ENCODE measurements at regions not wholly inside any gene's neighbourhood (a gene's known extent, or its start where the extent isn't known, plus 50 kb on each side); places are given as distances from the start of the nearest gene placed in this dataset.
"Not testable (repeated sequence)": the region's sequence is repeated elsewhere in the genome, so short reads cannot be mapped to it uniquely, and the experiment has no call there.

DNA sequence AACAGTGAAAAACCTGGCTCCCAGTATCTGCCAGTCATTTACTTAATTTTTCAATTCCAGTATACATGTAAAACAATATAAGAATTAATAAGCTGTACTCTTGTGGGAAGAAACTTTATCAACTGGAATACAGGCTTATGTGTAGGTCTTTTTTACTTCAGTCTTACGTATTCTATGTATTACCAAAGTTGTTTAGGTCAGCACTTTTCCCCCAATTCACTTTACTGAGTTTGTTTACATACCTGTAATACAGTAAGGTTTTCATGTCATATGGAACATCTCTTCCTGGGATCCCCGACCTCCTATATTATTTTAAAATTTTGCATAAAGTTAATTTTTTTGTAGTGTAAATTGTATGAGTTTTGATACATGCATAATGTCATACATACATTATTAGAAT, 181.8 kb upstream of the OLFM3 start:
- DNase-seq (ENCODE audit: low read depth in 4 of 4, low spot score in 2 of 4): no peak

DNA sequence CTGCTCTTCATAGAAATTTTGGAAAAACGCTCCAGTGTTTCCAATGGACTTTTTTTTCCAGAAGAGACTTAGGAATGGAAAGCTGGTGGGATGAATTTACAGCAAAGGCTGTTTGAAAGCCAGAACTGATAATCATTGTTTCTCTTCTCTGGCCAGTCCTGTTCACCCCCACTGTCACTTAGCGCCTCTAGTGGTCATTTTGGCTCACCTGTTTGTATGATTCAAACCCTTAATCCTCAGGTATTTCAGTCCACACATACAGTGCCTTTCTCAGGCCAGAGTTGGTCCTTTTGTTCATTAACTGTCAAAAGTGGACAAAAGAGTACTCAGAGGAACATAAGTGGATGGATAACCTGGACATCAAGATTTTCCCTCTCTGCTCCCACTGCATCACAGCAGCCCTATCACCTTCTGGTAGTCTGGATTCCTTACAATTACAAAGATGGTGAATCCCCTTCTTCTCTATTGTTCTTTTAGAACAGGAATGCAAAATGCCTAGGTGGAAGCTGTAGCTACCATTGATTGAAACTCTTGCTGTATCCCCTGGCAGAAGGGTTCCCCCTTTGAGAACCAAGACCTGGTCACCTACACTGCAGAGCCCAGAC, 177.6 kb upstream of the OLFM3 start:
- DNase-seq (ENCODE audit: low read depth in 4 of 4, low spot score in 2 of 4): no peak

DNA sequence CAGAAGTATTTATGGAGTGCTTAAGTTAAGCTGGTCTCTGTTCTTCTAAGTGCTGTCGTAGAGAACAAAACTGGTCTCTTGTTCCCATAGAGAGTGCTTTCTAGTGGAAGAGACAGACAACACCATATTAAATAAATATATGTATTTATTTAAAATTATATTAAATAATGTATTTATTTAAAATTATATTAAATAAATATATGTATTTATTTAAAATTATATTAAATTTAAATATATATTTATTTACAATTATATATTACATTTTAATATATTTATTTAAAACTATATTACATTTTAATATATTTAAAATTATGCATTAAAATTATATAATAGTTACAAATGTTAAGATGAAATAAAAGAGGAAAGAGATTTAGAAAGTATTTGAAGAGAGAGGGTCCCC, 175.5 kb upstream of the OLFM3 start:
- no peak for DNase-seq (ENCODE audit: low read depth in 4 of 4, low spot score in 2 of 4)

DNA sequence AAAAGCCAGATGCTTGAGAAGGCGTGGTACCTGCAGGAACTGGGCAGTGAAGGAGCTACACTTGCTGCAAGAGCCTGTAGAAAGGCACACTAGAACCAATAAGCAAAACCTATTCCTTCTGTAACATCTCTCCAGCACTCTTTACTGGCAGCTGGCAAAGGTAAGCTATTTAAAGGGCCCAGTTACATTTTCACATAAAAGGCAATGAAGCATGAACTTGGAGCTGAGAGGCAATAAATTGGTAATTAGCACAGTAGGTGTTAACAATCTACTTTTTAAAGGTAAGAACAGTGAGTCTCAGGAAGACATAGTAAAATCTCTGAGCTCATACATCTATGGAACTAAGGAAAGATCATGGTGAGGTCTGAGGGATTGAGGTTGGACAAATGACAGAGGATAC, 167.1 kb upstream of the OLFM3 start:
- DNase-seq (ENCODE audit: low read depth in 4 of 4, low spot score in 2 of 4): no peak

DNA sequence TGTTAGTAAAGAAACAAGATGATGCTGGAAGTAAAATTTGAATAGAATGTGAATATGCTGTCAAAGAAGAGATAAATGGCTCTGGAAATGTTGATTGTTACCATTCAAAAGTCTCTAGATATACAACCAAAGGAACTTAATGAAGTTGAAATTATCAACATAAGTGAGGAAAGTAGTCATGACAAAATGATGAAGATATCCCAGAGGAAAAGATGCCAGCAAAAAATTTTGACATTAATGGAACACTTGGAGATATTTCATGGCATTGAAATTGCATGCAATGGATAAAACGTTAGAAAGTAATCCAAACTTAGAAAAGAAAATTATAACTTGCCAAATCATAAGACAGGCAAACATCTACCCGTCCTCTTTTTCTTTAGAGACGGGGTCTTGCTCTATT, 154.5 kb upstream of the OLFM3 start:
- no peak for DNase-seq (ENCODE audit: low read depth in 4 of 4, low spot score in 2 of 4)

DNA sequence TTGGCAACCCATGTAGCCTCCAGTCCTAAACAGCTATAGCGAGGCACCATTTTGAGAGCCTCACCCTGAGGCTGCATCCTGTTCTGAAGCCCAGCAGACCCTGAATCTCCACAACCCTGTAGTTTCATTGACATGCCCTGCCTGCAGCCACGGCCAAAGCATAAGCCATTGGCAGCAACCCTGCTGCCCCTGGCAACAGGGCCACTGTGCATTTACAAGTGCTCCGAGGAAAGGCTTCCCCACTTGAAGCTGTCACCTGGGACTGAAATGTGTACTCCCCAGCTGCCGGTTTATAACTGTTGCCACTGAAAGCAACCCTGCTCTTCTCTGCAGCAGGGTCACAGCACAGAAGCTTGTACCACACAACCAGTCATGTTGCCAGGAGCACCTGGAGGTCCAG, 124.2 kb upstream of the OLFM3 start:
- DNase-seq (ENCODE audit: low read depth in 4 of 4, low spot score in 2 of 4): no peak

DNA sequence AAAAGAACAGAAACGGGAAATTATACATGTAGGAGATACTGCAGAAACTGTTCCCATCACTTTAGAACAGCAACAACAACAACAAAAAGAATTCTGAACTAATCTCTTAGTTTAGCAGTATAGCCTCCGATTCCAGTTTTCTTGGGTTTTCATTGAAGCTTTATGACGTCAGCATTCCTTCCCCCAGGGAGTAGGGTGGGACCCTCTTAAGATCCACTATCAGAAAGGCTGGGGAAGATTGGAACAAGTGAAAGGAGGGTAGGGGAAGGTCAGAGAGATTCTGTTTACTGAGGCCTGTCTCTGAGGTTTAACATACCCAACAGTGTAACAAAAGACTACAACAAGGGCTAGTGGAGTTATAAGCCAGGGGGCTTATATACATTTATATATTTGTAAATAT, 121.4 kb upstream of the OLFM3 start:
- DNase-seq (ENCODE audit: low read depth in 4 of 4, low spot score in 2 of 4): no peak

DNA sequence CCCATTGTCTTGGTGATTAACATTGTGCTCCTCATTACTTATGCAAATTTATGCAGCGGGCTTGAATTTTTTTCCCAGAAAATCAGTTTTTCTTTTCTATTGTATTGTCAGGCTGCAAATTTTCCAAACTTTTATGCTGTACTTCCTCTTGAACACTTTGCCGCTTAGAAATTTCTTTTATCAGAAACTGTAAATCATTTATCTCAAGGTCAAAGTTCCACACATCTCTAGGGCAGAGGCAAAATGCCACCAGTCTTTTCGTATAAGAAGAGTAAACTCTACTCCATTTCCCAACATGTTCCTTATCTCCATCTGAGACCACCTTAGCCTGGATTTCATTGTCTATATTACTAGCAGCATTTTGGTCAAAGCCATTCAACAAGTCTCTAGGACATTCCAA, 113.9 kb upstream of the OLFM3 start:
- no peak for DNase-seq (ENCODE audit: low read depth in 4 of 4, low spot score in 2 of 4)

DNA sequence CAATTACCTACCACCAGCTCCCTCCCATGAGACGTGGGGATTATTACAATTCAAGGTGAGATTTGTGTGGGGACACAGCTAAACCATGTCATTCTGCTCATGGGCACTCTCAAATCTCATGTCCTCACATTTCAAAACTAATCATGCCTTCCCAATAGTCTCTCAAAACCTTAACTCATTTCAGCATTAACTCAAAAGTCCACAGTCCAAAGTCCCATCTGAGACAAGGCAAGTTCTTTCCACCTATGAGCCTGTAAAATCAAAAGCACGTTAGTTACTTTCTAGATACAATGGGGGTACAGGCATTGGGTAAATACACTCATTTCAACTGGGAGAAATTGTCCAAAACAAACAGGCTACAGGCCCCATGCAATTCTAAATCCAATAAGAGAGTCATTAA, 112.8 kb upstream of the OLFM3 start:
- not testable (repeated sequence) for DNase-seq (ENCODE audit: low read depth in 4 of 4, low spot score in 2 of 4)

DNA sequence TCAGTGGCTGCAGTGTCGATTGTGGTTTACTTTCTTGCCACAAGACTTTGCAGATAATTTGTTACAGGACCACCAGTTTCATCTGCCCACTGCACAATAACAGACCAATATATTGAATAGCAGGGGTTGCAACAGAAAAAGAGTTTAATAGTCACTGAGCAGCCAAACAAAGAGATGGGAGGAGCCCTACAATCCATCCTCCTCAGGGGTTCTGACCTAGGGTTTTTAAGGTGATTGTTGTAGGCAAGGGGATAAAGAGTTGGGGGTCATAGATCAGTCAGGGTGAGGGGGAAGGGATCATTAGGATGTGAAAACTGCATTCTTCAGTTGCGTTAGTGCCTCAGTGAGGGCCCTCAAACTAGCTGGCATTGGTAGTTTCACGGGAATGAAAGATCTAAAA, 110.7 kb upstream of the OLFM3 start:
- DNase-seq (ENCODE audit: low read depth in 4 of 4, low spot score in 2 of 4): no peak

DNA sequence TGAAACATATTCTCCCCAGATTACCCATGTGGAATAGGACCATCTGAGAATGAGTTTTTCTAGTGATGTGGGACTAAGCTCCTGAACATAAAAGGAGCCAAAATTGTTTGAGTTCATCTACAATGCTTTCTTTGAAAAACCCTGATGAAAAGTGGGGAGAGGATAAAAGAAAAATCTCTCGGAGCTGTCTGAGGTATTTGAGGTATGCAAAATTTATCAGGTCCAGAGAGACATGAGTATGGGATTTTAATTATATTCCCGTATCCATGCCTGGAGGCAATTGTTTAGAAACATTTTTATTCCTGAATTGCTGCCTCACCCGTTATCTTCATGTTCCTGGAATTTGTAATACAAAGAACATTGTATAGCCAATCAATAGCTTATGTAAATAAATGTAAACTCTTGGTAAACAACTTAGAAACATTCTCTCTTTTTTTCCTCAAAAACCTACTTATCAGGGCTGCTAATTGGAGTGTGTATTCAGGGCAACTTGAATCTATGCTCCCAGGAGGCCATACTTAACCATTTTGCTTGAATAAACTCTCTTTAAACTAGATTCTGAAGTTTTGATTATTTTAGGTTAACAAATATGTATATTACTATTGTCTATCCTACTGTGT, 109.3 kb upstream of the OLFM3 start:
- no peak for DNase-seq (ENCODE audit: low read depth in 4 of 4, low spot score in 2 of 4)

DNA sequence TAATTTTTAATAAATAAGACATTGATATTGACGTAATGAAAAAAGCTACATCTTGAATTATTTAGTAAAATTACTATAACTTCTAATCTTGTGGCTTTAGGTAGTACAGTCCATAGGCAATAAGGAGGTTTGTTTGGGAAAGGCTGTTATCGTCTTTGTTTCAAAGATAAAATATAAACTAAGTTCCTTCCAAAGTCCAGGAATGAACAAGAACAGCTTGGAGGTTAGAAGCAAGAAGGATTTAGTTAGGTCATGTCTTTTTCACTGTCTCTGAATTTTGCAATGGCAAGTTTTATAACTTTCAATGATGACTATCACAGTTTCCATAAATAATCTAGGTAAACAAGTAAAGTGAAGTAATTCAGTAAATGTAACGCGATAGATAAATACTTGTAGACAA, 106.9 kb upstream of the OLFM3 start:
- no peak for DNase-seq (ENCODE audit: low read depth in 4 of 4, low spot score in 2 of 4)

DNA sequence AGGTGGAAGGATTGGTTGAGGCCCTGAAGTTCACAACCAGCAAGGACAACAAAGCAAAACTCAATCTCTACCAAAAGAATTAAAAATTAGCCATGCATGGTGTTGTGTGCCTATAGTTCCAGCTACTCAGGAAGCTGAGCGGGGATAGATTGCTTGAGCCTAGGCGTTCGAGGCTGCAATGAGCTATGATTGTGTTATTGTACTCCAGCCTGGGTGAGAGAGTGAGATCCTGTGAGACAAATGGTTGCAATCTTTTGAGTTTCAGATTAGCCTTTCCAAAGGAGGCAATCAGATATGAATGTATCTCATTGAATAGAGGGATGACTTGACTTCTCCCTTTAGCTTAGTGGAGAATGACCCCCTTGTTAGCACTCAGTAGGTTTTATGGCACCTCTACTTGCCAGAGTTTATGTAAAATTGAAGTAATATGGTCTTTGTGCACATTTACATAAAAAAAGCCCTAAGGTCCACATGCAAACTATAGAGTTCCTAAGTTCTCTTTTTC, 105.6 kb upstream of the OLFM3 start:
- DNase-seq (ENCODE audit: low read depth in 4 of 4, low spot score in 2 of 4): no peak

DNA sequence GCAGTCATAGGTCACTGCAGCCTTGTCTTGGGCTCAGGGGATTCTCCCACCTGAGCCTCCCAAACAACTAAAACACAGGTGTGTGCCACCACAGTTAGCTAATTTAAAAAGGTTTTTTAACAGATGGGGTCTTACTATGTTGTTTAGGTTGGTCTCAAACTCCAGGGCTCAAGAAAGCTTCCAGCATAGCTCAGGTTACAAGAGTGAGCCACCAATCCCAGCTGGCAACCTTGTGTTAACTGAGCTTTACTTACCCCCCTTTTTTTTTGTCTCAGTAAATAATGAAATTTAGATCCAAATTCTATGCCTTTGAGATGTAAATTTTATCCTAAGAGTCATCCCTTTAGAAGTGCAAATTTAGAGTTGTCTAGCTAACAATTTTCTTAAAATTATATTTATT, 103.9 kb upstream of the OLFM3 start:
- DNase-seq (ENCODE audit: low read depth in 4 of 4, low spot score in 2 of 4): no peak

DNA sequence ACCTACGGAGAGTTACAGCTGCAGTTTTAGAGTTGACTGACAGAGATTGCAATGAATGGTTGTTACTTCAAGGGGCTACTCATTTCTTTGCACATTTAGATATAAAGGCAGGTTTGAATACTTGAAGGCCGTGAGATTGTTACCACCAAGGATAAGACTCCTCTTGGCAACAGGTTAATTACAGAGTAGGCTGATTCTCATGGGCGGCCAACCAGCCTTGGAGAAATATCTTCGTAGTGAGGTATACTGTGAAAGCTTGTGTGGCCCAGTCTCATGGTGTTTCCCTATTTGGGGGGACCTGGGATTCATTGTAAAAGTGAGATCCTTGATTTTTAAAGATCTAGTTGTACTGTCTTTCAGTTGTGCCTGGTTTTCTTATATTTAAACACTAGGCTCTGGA, 103.2 kb upstream of the OLFM3 start:
- no peak for DNase-seq (ENCODE audit: low read depth in 4 of 4, low spot score in 2 of 4)

DNA sequence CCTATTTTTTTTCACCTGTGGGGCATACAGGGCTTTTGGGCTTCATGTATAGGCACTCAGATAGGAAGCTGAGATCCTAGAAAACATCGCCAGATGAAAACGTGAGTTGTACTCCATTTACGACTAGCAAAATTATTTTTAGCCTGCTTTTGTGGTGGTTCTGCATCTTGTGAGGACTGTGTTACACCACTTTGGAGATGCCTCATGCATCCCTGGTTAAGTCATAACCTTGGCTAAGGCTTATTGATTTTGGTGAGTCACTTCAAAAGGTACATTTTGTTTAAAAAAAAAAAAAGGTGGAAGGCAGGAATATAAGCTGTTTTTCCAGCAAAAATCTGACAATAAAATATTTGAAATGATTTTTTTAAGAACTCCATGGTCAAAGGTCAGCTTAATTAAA, 101.8 kb upstream of the OLFM3 start:
- DNase-seq (ENCODE audit: low read depth in 4 of 4, low spot score in 2 of 4): no peak

DNA sequence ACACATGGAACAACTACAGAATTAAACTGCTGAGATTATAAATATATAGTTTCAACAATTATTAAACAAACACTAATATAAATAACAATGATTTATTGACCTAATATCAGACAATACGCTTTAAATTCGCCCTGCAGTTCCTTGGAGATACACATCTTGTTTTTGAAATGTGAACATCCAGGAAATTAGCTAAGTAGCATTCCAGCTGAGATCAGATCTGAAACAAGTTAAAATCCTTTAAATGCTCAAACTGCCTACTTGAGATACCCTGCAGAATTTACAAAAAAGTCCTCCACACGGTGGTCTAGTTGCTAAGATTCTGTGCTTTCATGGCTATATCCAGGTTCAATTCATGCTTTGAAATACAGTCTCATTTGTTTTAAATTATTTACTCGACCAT, 101.4 kb upstream of the OLFM3 start:
- no peak for DNase-seq (ENCODE audit: low read depth in 4 of 4, low spot score in 2 of 4)

DNA sequence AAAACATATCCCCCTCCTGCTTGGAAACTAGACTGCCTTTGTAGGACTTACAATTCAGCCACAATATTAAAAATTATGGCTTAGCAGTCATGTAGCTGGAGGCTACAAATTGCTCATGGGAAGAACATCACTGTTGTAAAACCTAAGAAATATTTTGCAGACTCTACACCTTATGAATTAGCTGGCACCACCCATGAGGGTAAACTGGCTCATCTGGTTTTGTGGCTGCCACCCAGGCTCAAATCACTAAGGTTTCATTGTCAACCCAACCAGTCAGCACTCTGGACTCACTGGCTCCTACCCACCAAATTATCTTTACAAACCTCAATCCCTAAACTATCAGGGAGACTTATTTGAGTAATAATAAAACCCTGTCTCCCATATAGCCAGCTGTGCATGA, 100.7 kb upstream of the OLFM3 start:
- no peak for DNase-seq (ENCODE audit: low read depth in 4 of 4, low spot score in 2 of 4)

DNA sequence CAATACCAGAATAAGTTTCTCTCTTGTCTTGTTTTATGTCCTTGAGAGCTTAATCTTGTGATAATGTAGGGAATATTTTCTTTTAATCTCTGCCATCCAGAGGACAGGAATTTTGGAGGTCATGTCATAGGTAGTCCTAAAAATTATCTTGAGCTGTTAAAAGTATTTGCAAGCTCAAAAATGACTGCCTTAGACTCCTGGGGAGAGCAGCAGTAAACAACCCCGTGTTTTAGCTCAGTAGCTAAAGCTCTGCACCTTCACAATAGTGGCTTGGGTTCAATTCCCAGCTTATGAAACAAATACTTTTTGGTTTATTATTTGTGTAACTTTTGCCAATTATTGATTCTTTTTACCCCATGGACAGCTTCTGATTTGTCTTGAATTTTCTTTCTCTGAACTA, 99.4 kb upstream of the OLFM3 start:
- DNase-seq (ENCODE audit: low read depth in 4 of 4, low spot score in 2 of 4): no peak

DNA sequence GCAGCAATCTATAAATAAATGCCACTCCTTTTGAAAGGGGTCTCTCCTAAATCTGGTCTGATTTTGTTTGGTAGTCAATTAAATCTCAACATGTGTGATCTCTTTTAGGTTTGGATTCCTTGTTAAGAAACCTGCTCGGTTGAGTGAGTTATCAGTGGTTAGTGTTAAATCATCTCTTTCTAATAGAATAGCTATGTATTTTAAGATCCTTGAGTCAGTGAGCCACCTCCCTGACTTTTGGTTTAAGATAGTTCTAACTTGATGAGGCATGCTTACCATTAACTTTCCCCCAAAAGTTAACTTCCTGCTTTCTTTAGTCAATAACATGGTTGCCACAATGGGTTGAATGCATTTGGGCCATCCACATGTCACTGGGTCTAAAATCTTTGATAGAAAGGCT, 93.1 kb upstream of the OLFM3 start:
- DNase-seq (ENCODE audit: low read depth in 4 of 4, low spot score in 2 of 4): no peak

DNA sequence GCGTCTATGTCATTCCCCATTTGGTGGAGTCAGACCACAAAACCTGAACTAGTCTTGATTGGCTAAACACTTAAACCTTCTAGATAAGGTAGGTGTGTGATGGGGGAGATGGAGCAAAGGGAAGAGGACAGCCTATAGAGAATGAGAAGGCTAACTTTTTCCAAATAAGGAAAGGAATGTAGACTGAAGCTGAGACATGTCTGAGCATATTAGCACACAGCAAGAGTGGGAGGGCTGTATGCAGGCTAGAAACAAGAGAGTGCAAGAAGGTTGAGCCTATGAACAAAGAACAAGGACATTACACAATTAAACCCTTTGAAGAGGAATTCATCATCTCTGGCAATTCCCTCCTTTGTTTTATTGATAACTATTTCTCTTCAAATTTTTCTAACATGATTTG, 89.2 kb upstream of the OLFM3 start:
- no peak for DNase-seq (ENCODE audit: low read depth in 4 of 4, low spot score in 2 of 4)

DNA sequence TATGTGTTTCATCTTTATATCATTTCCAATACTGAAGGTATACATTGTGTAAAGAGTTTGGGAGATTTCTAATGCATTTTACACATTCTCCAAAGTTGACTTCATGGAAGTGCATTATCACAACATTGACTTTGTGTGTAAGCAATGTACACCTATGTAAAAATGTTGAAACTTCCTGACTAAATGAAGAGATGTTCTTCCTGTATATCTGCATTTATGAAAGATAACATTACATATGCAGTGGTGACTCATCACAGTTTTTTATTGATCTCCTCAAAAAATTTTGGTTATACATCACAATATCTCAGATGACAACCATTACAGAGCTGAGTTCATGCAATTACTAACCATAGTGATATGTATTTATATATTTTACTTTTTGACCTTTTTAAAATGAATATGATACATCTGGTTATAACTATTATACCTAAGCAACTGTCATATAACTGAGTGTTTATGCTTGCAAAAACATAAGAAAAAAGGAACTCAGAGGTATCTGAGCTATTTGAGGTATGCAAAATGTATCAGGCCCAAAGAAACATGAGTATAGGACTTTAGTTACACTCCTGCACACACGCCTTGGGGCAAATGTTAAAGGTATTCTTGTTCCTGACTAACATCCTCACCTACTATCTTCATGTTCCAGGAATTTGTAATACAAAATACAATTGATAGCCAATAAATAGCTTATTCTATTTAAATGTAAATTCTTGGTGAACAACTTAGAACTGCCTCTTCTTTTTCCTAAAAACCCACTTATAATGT, 88.2 kb upstream of the OLFM3 start:
- DNase-seq (ENCODE audit: low read depth in 4 of 4, low spot score in 2 of 4): no peak

All from left renal cortex interstitium (tissue), 4 donors.